GM21447 (cell line): ENCODE measurements at regions not wholly inside any gene's neighbourhood (a gene's known extent, or its start where the extent isn't known, plus 50 kb on each side); places are given as distances from the start of the nearest gene placed in this dataset.
"Not testable (repeated sequence)": the region's sequence is repeated elsewhere in the genome, so short reads cannot be mapped to it uniquely, and the experiment has no call there.

ENCODE experiments used
- ATAC-seq: cut with Tn5 transposase; IDR thresholded peaks from one replicate; pipeline ENCODE4 v1.9.1; 2021; ENCODE audit not compliant: unreplicated experiment

- not testable (repeated sequence) for ATAC-seq
These were observed 52.3 kb downstream of the SEPTIN7 start for GRCh38 chr7:35853194-35853593.

DNA sequence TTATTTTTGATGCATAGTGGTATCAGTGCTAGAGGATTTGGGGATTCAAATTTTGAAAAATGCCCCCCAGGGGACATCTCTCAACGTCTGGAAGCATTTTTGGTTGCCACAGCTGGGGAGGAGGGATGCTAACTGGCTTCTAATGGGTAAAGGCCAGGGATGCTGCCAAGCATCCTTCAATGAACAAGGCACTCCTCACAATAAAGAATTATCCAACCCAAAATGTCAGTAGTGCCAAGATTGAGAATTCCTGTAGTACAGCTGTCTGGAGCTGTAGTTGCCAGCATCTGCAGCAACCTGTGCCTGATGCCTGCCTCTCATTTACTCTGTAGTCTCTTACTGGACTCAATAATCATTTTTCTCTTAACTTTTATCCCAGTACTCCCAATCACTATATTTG lies 53.5 kb downstream of the SEPTIN7 start:
- ATAC-seq = no peak

DNA sequence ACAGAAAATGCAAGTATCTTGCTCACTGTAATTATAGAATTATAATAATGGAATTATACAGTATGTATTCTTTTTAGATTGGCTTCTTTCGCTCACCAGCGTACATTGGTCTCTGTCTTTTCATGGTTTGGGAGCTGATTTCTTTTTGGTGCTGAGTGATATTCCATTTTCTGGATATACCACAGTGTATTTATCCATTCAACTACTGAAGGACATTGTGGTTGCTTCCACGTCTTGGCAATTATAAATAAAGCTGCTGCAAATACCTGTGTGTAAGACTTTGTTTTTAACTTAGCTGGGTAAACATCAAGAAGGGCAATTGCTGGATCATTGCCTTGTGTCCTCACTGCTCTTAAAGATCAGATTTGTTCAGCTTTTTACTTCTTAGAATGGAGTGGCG lies 55.3 kb downstream of the SEPTIN7 start:
- ATAC-seq = no peak

DNA sequence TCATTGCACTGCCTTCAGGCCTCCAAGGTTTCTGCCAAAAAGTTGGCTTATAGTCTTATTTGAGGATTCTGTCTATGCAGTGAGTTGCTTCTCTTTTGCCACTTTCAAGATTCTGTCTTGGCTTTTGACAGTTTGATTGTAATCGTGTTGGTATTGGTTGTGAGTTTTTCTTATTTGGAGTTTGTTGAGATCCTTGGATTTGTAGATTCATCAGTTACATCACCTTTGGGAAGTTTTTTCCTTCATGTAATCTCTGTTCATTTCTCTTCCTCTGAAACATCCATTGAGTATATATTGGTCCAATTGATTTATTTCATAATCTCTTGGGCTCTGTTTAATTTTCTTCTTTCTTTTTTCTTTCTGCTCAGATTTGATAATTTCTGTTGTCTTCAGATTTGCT lies 59.8 kb downstream of the SEPTIN7 start:
- no peak for ATAC-seq

DNA sequence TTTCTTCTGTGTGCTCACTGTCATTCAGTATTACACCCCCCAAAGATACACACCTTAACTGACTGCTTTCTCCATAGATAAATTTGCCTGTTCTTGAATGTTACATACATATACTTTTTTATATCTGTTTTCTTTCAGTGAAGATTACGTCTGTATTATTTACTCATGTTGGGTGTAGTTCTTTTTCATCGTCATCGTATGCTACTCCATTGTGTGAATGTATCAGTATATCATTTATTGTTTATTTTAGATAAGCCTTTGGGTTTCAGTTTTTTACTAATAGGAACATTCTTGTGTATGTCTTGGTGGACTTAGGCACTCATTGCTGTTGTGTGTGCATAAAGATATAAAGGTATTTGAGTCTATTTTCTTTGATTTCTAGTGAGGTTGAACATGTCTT lies 64.4 kb downstream of the SEPTIN7 start:
- no peak for ATAC-seq

GRCh38 chr7:35866186-35866585 lies 65.3 kb downstream of the SEPTIN7 start:
- ATAC-seq = no peak

GRCh38 chr7:35869117-35869516 lies 68.3 kb downstream of the SEPTIN7 start:
- ATAC-seq = peak; percentile 51

DNA sequence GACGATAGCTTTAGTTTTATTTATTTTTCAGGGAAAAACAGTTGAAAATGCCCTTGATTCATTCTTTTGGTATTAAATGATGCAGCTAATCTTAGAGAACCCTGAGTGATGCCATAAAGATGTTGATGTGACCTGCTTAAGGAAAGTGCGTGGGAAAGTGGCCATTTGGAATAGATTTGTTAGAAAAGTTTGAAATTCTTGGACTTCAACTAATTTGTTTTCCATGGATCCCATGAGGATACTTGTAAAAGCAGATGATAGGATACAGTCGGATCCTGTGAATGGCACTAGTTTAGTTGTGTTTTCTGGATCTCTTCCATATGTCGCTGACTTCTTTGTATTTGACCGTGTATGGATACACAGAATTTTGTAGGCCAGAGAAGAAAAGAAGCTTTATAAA lies 69.0 kb downstream of the SEPTIN7 start:
- ATAC-seq = no peak

GRCh38 chr7:35871856-35872255 lies 71.0 kb downstream of the SEPTIN7 start:
- ATAC-seq = no peak

DNA sequence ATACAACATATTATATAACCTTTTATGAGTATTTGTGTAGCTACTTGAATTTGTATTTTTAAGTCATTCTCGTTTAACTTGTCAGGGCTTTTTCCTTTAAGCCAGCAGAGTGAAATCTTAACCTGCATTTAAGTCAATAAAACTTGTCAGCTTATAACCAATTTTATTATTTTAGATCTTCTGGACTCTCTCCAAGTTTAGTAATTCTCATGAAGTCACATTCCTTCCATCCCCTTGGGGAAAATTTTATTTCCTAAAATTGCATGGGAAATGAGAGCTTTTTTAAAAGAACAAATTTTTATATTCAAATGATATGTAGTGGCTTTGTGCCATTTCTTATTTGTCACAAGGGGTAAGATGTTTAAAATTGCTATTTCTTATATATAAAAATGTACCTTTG lies 74.0 kb downstream of the SEPTIN7 start:
- ATAC-seq = no peak

GRCh38 chr7:35875292-35875691 lies 74.4 kb downstream of the SEPTIN7 start:
- no peak for ATAC-seq

- no peak for ATAC-seq
These were observed 77.5 kb downstream of the SEPTIN7 start for GRCh38 chr7:35878351-35878750.

- not testable (repeated sequence) for ATAC-seq
These were observed 86.6 kb downstream of the SEPTIN7 start for GRCh38 chr7:35887430-35887829.

DNA sequence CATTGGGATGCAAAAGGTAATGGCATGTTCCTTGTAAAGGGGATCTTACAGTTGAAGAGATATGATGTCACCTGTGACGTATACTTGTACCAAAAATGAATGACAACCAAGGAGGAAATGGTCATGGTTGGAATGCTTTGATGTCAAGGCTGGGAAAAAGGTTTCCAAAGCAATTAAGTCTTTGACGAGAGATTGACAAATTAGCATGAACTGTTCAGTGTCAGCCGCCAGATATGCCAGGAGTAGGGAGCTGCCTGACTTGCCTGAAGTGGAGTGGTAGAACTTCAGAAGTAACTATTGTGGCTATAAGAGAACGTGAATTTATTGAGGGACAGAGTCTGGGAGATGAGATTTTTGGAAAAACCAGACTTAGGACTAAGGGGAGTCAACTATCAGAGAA lies 88.1 kb downstream of the SEPTIN7 start:
- no peak for ATAC-seq

DNA sequence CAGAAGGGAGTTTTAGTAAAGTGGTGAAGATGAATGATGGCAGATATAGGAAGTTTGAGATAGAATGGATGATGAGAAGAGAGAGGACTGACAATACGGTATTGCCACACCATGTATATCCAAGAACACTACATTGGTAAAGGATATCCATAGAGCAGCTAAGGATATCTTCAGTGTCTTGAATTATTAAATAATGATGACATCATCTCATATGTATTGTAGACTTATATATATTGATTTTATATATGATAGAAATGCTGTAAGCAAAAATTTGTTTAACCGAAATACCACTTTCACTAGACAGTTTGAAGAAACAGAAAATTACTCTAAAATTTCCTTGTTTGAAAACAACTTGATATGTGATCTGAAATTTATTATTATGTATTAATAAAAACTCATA lies 89.0 kb downstream of the SEPTIN7 start:
- no peak for ATAC-seq

- ATAC-seq = no peak
These were observed 90.4 kb downstream of the SEPTIN7 start for GRCh38 chr7:35891004-35891830.

GRCh38 chr7:35893649-35894048 lies 92.8 kb downstream of the SEPTIN7 start:
- no peak for ATAC-seq

GRCh38 chr7:35894721-35895120 lies 93.9 kb downstream of the SEPTIN7 start:
- ATAC-seq = no peak

DNA sequence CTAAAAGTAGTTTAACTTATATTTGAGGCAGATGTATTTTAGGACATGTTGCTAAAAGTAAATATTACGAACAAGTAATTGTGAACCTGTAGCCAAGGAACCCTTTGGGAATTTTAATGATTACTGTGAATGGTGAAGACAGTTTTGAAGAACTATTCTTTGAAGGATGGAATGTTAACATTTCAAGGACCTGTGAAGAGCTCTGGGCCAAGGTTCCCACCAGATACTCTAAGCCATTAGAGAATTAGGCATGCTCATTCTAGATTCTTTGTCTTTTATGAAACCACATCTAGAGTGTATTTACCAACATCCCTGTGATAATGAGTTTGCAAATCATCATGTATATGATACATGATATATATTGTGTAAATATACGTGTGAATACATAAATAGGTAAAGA lies 99.8 kb downstream of the SEPTIN7 start:
- no peak for ATAC-seq

- ATAC-seq = no peak
These were observed 104.7 kb downstream of the SEPTIN7 start for GRCh38 chr7:35905555-35905954.

- peak; percentile 84 for ATAC-seq
These were observed 105.5 kb downstream of the SEPTIN7 start for GRCh38 chr7:35906191-35906908.
